Suppressor macrophage treated with lipopolysaccharide for 4 hours (primary cell): ENCODE measurements at regions not wholly inside any gene's neighbourhood (a gene's known extent, or its start where the extent isn't known, plus 50 kb on each side); places are given as distances from the start of the nearest gene placed in this dataset.

Experiments used
- DNase-seq: peaks from one replicate; pipeline ENCODE4 v3.0.0-alpha.2; 2020

DNA sequence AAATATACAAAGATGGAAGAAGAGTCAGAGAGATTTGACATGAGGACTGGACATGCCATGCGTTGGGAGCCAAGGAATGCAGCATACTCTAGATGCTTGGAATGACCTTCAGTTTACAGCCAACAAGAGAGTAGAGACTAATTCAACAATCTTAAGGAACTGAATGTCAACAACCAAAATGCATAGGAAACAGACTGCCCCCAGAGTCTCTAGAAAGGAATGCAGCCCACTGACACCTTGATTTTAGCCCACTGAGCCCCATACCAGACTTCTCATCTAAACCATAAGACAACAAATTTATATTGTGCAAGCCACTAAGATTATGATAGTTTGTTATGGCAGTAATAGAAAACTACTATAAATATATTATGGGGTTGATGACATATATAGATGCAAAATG lies 611.2 kb downstream of the RPS29 start:
- no peak for DNase-seq

DNA sequence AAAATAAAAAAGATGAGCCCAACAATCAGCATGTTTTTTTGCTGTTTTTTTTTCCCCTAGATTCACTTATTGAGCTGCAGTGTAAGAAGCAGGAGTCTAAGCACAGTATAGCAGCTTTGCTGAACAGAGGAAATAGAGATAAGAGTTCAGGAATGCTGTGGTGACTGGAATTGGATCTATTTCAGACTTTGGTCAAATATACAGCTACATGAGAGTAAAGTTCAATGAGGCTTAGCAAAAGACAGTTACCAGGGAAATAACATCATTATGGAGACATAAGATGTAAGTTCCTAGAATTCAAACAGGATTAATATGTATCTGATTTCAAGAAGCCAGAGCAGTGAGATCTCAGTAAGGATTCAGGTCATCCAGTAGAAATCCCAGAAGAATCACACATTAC lies 613.0 kb downstream of the RPS29 start:
- DNase-seq = no peak

DNA sequence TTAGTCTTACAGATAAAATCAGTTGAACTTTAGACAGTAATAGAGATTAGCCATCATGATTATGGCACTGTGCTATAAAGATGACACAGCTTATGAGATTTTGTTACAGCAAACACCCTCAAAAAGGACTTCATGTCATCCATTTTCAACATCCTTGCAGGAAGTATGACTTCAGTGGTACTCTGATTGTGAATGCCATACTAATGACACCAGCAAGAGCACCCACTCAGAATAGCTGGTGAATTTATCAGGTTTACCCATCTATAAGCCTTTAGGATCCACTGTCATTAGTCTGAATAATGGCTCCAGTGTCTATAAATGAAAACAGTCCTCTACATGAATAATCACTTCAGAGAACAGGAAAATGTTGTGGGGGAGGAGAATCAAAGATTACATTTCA lies 615.2 kb downstream of the RPS29 start:
- no peak for DNase-seq

DNA sequence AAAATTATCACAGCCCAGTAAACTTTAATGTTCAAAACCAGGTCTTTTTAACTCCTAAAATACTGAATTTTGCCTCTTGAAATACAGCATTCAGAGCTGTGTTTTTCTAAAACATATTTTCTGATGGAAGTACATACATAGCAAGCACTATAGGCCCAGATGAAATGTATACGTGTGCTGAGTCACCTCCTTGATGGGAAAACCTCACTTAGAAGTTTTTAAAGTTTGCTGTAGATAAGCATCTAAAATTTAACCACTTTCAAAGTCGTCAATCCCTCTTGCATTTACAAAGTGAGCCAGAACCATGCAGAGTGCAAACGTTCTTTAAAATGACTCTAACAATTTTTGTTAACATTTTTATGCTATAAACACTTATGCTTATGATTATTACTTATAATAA lies 618.8 kb downstream of the RPS29 start:
- no peak for DNase-seq

DNA sequence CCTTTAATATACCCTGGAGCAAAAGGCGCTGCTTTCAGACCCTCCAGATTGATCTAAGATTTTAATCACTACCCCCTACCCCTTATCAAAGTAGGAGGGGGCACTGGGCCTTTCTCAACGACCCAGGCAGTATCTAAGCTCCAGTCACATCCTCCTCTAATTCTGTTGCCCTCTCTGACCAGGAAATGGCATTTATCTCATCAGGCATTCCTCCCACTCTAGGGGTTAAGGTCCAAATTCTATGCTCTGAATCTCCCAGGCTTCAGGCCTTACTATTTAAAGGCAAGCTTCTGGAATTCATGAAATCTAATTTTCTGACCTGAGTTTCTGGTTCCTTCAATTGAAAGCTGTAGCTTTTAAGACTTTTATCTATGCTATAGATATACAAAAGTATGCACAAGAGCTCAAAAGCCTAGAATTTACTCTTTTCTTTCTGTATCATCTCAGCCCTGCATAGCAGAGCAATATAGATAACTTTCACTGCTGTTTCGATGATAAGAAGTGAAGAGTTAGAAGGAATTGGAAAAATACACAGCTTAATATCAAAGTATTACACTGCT lies 622.9 kb downstream of the RPS29 start:
- no peak for DNase-seq

DNA sequence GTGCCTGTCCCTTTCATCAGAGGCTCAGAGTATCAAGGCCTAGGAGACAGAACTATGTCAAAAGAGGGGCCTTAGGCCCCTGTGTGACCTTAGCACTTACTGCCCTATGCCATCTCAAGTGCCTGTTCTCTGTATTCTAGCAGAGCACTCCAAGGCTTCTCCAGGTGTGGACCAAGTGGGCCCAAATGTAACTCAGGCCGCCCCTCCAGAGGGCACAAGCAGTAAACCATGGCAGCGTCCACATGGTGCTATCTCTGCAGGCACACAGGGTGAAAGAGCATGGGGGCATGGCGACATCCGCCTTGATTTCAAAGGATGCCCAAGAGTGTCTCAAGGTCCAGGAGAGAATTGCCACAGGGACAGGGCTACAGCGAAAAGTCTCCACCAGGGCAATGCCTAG lies 628.7 kb downstream of the RPS29 start:
- no peak for DNase-seq

DNA sequence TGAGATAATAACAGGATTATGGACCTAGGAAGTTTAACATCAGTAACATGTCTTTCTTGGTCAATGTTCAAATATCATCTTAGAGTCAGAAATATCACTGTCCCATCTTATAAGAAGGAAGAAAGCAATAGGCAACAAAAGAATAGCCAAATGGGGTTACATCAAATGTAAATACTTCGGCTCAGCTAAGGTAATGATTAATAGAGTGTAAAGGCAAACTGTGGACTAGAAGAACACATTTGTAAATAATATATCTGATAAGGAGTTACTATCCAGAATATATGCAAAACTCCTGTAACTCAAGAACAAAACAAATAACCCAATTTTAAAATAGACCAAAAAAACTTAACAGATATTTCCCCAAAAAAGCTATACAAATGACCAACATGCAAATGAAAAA lies 630.3 kb downstream of the RPS29 start:
- no peak for DNase-seq

DNA sequence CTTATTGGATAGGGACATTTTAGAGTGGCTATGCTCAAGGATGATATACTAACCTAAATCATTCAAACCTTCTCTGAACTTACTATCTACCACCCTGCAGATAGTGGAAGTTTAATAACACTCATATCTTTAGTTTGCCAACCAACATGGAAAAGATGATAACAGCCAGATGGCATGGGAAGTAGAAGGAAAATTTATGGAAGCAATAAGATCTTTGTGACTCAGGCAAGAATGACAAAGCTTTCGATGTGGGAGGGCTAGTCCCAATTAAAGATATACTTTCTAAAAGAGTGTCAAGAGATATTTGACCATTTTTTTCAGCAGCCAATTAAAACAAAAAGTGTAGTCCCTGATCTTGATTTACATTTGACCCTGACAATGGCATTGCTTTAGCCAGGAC lies 631.7 kb downstream of the RPS29 start:
- no peak for DNase-seq

DNA sequence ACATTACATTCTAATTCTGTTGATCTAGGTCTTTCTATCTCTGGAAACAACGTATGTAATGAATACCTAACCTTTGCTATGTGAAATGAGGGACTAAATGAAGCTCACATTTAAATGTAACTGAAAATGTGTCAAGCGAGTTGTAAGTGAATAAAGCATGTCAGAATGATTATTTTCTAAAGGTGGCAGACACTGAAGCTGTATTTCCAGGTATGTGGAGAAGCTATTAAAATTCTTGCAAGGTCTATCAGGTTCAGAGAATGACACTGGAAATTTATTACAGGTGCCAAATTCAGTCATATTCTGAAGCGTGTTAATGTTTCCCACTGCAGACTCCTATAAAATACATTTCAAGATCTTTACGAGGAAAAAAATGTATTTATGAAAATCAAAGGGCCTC lies 641.4 kb downstream of the RPS29 start:
- DNase-seq = no peak

DNA sequence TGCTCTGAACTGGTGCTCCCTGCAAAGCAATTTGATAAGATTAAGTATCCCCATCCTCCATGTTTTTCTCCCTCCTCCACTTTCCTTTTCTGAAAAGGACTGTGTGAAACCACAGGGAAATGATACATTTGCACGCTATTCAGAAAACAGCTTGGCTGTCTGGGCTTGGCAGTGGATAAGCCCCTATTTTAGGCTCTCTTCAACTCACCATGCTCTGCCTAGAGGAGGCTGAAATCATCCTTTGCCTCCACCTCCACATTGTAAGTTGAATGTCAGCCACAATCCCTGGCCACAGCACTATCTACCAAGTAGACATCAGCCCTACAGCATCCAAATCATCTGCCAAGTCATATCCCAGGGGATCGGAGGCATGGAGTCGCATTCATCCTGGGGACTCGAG lies 642.3 kb downstream of the RPS29 start:
- DNase-seq = no peak

DNA sequence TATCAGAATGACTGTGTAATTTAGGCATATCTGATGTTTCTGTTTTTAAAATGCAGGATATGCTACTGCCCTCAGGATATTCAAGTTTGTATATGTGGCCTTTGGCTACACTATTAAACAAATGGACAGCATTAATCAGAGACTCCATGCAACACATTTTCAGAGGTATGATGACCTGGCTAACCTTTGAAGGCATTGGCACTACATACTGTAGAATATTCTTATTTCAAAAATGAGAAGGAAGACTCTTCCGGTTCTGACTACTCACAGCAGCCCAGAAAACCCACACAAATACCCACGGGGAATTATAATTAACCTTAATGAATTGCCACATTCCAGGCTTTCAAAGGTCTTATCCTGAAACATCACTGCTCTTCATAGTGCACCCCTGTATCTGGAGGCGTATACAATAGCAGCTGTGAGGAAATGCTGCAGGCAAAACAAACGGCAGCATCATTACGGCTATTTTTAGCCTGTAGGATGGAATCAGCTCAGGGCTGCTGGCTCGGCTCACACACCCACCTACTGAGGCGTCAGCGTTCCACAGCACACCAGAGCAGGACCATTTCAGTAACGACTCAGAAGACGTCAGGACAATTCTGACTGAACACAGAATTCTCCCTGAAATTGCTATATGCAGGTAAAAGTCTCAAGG lies 648.5 kb downstream of the RPS29 start:
- no peak for DNase-seq

DNA sequence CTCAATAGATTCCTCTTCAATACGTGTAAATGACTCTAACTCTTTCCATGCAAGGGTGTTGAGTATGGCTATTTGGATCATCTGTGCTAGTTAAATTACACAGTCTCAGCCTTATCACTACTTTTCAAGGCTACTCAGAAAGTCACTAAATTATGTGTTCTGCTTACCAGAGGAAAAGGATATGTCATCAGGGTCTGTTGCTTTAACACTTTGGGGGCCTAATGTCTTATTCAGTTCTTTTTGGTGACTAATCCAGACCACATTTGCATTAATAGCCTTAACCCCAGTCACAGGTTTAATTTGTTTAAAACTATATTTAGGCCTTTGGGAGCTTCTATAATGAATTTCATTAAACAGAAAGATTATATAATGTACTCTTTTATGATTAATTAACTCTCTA lies 649.3 kb downstream of the RPS29 start:
- no peak for DNase-seq

DNA sequence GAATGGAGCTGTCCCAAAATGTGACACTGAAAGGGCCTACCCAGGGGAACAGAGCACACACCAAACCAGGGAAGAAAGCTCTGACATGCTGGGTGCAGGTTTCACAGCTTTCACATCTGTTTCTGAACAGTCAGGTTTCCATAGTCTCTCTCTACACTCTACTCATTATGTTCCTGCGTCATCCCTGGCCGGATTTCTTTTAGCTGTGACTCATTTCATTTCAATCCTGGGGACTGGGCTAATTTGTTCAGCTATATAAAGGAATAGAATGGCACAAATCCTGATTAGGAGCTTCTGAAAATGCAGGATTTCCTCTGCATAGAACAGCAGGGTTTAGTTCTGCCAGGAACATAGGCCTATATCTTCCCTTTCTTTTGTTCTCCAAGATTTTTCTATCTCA lies 649.8 kb downstream of the RPS29 start:
- no peak for DNase-seq

DNA sequence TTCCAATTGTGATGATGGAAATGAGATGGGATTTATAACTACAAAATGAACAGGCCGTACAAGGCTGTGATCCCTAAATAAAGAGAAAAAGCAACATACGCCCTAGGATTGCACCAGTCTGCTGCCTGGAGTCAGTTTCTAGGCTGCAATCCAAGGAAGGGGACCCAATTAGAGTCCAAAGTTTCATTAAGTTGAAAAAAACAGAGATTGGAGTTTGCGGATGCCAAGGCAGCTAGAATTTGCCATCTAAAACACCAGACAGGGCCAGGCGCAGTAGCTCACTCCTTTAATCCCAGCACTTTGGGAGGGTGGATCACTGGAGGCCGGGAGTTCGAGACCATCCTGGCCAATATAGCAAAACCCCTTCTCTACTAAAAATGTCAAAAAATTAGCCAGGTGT lies 661.0 kb downstream of the RPS29 start:
- no peak for DNase-seq

DNA sequence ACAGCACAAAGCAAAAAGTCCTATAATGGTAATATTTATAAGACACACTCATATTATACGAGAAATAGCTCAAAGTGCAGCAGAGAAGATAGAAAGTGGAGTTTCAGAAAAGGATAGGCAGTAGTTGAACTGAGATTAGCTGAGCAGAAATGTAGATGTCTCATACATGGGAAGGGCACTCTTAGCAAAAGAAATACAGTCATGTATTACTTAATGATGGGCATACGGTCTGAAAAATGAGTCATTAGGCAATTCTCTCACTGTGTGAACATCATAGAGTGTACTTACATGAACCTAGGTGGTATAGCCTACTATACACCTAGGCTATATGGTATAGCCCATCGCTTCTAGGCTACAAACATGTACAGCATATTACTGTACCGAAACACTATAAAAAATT lies 671.3 kb downstream of the RPS29 start:
- DNase-seq = no peak

DNA sequence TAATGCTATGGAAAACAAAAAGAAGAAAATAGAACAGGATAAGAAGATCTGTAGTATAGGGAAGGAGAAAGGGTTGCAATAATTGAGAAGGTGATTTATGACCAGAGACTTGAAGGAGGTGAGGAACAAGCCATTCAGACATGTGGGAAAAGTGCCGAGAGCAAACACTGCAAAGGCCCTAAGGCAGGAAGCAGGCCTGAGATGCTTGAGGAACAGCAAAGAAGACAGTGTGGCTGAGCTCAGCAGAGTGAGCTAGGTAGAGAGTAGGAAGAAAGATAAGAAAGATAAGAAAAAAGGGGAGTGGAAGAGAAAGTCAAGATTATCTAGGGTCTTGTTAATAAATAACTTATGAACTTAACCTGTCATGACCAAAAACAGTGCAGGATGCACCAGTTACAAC lies 671.8 kb downstream of the RPS29 start:
- DNase-seq = no peak

DNA sequence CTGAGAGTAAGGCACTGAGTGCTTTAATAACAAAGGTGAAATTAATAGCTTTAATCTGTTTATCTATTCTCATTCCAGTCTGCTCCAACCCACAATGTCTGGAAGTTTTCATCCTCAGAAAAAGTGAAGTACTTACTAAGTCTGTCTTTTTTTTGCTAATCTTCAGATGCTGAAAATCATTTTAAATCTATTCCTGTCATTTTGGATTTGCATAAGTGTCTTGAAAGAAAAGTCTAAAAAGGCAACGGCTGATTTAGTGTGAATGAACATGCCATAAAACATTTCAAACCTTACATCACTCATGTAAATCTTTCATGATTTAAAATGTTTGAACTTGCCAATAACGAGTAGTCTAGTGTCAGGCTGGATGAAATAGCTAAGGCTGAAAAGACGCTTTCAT lies 685.6 kb downstream of the RPS29 start:
- no peak for DNase-seq

DNA sequence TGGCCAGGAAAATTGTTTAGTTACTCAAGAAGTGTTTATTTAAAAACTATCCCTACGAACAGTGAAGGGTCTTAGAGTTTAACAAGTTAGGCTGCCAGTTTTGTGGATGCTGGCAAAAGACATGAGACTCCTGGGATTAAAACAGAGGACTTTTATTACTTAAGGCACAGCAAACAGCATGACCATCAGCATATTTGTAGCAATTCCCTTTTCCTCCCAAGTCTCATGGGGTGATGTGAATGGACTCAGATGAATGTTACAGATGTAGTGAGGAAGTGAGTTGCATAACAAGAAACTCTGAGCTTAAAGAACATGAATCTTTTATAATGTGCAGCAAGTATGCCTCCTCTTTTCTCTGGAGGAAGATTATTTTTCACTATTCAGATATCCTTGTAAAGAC lies 695.8 kb downstream of the RPS29 start:
- no peak for DNase-seq

DNA sequence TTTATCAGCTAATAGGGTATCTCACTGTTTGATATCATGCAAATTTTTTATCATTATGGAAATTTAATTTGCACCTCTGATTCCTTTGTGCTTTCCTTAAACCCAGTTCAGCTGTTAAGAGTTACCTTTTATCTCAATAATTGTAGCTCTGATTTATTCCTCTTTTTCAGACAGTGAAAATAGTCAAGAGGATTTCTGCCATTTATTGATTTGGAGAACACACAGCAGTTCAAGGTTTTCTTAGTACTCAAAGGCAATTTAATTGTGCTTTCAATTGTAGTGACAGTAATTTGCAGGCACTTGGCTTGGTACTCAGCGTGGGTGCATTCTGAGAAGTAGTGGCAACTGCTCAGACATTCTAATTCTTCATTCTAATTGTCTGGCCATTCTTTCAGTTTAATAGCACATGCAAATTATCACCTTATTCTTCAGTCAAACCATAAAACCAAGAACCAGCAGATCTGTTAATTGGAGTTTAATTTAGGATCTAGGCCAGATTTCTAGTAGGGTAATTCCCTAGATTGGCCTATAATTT lies 709.3 kb downstream of the RPS29 start:
- no peak for DNase-seq

DNA sequence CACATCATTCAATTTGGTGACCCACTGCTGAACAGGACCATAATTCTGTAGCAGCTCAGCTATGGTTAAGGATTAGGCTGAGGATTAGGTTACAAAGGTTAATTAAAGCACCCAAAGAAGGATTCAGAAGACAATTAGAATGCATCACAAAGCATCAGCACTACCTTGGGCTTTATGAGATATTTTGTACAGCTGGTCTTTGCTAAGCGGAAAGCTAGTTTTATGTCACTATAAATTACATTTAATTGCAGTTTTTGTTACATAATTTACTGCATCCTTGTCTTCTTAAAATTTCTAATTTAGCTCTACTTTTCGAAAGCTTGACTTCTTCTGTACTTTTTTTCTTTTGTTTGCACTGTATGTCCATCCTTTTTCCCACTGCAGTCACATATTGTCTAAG lies 711.5 kb downstream of the RPS29 start:
- DNase-seq = no peak

DNA sequence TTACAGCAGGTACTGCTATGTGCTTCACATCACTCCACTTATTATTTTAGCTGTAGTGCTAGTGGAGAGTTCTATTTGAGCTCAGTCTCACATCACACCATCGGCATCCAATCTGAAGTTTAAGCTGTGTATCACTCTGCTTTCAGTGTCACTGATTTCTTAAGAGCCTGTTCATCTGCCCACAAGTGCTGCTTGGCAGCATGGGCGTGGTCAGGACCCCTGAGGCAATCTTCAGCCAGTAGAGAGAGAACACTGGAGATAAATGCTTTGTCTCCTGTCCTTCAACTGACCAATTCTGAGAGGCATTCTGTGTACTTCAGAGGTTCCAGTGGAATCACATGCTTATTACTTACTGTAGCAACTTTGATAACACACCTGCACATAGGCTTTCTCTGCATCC lies 728.8 kb downstream of the RPS29 start:
- no peak for DNase-seq

DNA sequence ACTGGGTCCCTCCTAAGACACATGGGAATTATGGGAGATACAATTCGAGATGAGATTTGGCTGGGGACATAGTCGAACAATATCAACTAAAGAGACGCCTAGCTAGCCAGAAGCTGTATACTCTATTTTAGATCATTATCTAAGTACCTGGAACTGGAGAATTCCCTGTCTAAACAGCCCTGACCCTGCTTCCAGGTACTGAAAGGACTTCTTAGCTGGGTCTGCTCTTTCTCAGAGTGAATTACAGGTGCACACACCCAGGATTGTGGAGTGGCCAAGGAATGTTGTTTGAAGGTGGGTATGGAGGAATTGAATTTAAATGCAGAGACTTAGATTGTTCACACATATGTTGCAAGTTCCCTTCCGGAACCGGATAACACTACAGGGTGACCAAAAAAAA lies 733.0 kb downstream of the RPS29 start:
- no peak for DNase-seq

DNA sequence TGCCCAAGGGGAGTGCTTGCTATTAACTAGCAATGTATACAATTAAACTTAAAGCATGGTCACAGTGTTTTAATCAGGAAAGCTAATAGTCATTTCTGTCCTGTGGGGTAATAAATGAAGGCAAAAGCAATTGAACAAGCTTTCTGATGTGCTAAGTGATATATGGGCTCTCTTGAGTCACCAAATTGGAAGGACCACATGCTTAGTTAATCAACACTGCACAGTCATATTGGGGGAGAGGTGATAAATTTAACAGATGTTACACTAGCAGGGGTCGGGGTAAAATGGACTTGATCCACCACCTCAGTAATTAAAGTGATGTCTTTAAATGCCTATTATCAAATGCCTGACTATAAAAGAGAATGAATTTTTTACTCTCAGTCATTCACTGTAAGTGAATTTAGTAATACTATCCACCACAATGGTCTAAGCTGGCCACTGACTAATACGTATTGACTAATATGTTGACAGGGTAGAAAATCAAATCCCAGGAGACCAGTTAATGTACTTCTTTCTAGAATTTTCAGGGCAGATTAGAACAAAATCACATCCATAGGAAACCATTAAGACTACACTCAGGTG lies 736.3 kb downstream of the RPS29 start:
- no peak for DNase-seq

DNA sequence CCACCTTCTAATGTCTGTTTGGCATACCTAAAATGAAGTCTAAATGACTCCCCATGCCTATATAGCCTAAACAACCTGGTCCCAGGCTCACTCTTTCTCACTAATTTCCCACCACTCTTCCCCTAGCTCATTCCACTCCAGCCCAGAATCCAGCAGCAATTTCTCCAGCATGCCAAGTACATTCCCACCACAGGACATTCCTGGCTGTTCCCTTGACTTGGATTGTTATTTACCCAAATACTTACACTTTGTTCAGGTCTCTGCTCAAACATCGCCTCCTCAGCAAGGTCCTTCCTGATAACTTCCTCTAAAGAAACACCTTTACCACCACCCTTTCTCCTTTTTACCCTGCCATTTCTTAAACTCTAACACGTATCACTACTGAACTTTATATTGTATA lies 743.4 kb downstream of the RPS29 start:
- no peak for DNase-seq

DNA sequence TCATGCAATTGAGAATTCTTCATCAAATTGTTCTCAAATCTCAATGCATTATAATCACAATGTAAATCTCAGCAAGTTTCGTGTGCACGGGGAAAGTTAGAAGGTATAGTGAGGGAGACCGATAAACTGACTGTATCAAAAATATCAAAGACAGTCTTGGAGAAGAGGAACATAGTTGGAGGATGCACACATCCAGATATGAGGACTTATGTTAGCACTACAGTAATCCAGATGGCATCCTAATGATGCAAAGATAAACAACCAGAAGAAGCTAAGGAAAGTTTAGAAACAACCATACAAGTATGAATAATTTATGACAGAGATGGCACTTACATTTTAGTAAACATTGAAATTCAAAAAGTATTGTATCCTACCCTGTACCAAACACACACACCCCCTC lies 760.1 kb downstream of the RPS29 start:
- DNase-seq = no peak
